ENCODE measurements at regions not wholly inside any gene's neighbourhood (a gene's known extent, or its start where the extent isn't known, plus 50 kb on each side); places are given as distances from the start of the nearest gene placed in this dataset.

GRCh38 chr10:29084681-29085307, 204.1 kb upstream of the LYZL1 start:
- Mint-ChIP-seq H3K9me3 (ENCODE audit: insufficient read depth) (no peaks in the 10 kb centered on the region), H3K4me3 (no peak overlapping the region), H3K4me1 (ENCODE audit: low read depth) (no peaks in the 10 kb centered on the region), H3K36me3 (ENCODE audit: low read depth) (no peaks in the 10 kb centered on the region), H3K27me3 (ENCODE audit: low read depth) (no peaks in the 10 kb centered on the region), H3K27ac (no peak overlapping the region)
- DNase-seq = no peak
- POLR2A ChIA-PET = no interaction called here
- ATAC-seq = no peak
- CTCF ChIA-PET = no interaction called here

- H3K36me3 Mint-ChIP-seq (ENCODE audit: low read depth) = no peaks in the 10 kb centered on the region
- H3K4me3 Mint-ChIP-seq = no peak overlapping the region
- ChIA-PET CTCF (no interaction called here), POLR2A (no interaction called here)
- no peak for ATAC-seq
- H3K27me3 Mint-ChIP-seq (ENCODE audit: low read depth) = no peaks in the 10 kb centered on the region
- DNase-seq = no peak
- H3K9me3 Mint-ChIP-seq (ENCODE audit: insufficient read depth) = no peaks in the 10 kb centered on the region
- no peaks in the 10 kb centered on the region for H3K4me1 Mint-ChIP-seq (ENCODE audit: low read depth)
- H3K27ac Mint-ChIP-seq = no peak overlapping the region
Observed at GRCh38 chr10:29089091-29089490, 199.8 kb upstream of the LYZL1 start.

GRCh38 chr10:29096303-29096824, 192.5 kb upstream of the LYZL1 start:
- ChIA-PET CTCF (no interaction called here), POLR2A (no interaction called here)
- Mint-ChIP-seq H3K27ac (no peak overlapping the region), H3K27me3 (ENCODE audit: low read depth) (no peaks in the 10 kb centered on the region), H3K4me1 (ENCODE audit: low read depth) (no peaks in the 10 kb centered on the region), H3K9me3 (ENCODE audit: insufficient read depth) (no peaks in the 10 kb centered on the region), H3K4me3 (no peak overlapping the region), H3K36me3 (ENCODE audit: low read depth) (no peaks in the 10 kb centered on the region)
- DNase-seq = no peak
- ATAC-seq = no peak

GRCh38 chr10:29098423-29098822, 190.4 kb upstream of the LYZL1 start:
- DNase-seq (no peak), ATAC-seq (no peak)
- Mint-ChIP-seq H3K4me1 (ENCODE audit: low read depth) (no peaks in the 10 kb centered on the region), H3K27me3 (ENCODE audit: low read depth) (peaks cover 3% of the 10 kb centered on the region), H3K27ac (no peak overlapping the region), H3K4me3 (no peak overlapping the region), H3K36me3 (ENCODE audit: low read depth) (no peaks in the 10 kb centered on the region), H3K9me3 (ENCODE audit: insufficient read depth) (no peaks in the 10 kb centered on the region)
- ChIA-PET POLR2A (no interaction called here), CTCF (no interaction called here)

- POLR2A ChIA-PET = no interaction called here
- DNase-seq (no peak), ATAC-seq (no peak)
- CTCF ChIA-PET = no interaction called here
- no peaks in the 10 kb centered on the region for H3K4me1 Mint-ChIP-seq (ENCODE audit: low read depth)
- H3K27me3 Mint-ChIP-seq (ENCODE audit: low read depth) = peaks cover 3% of the 10 kb centered on the region
- H3K4me3 Mint-ChIP-seq = no peak overlapping the region
- H3K9me3 Mint-ChIP-seq (ENCODE audit: insufficient read depth) = no peaks in the 10 kb centered on the region
- no peaks in the 10 kb centered on the region for H3K36me3 Mint-ChIP-seq (ENCODE audit: low read depth)
- H3K27ac Mint-ChIP-seq = no peak overlapping the region
Observed at GRCh38 chr10:29099001-29099400, 189.9 kb upstream of the LYZL1 start.

GRCh38 chr10:29099415-29099814, 189.5 kb upstream of the LYZL1 start:
- ChIA-PET POLR2A (no interaction called here), CTCF (no interaction called here)
- DNase-seq (no peak), ATAC-seq (no peak)
- Mint-ChIP-seq H3K36me3 (ENCODE audit: low read depth) (no peaks in the 10 kb centered on the region), H3K4me3 (no peak overlapping the region), H3K27ac (no peak overlapping the region), H3K9me3 (ENCODE audit: insufficient read depth) (no peaks in the 10 kb centered on the region), H3K4me1 (ENCODE audit: low read depth) (no peaks in the 10 kb centered on the region), H3K27me3 (ENCODE audit: low read depth) (peaks cover 3% of the 10 kb centered on the region)

GRCh38 chr10:29100505-29100904, 188.4 kb upstream of the LYZL1 start:
- Mint-ChIP-seq H3K4me3 (no peak overlapping the region), H3K9me3 (ENCODE audit: insufficient read depth) (no peaks in the 10 kb centered on the region), H3K27me3 (ENCODE audit: low read depth) (peaks cover 3% of the 10 kb centered on the region), H3K4me1 (ENCODE audit: low read depth) (no peaks in the 10 kb centered on the region), H3K36me3 (ENCODE audit: low read depth) (no peaks in the 10 kb centered on the region), H3K27ac (no peak overlapping the region)
- ChIA-PET CTCF (no interaction called here), POLR2A (no interaction called here)
- ATAC-seq (no peak), DNase-seq (no peak)

- H3K27me3 Mint-ChIP-seq (ENCODE audit: low read depth) = peaks cover 3% of the 10 kb centered on the region
- no peaks in the 10 kb centered on the region for H3K9me3 Mint-ChIP-seq (ENCODE audit: insufficient read depth)
- no peak for DNase-seq
- no peaks in the 10 kb centered on the region for H3K36me3 Mint-ChIP-seq (ENCODE audit: low read depth)
- no peak overlapping the region for H3K27ac Mint-ChIP-seq
- POLR2A ChIA-PET = no interaction called here
- H3K4me1 Mint-ChIP-seq (ENCODE audit: low read depth) = peaks cover 5% of the 10 kb centered on the region
- no peak for ATAC-seq
- CTCF ChIA-PET = no interaction called here
- H3K4me3 Mint-ChIP-seq = no peak overlapping the region
Observed at GRCh38 chr10:29102233-29102632, 186.6 kb upstream of the LYZL1 start.

GRCh38 chr10:29102636-29103035, 186.2 kb upstream of the LYZL1 start:
- CTCF ChIA-PET = no interaction called here
- peaks cover 5% of the 10 kb centered on the region for H3K4me1 Mint-ChIP-seq (ENCODE audit: low read depth)
- no peak for DNase-seq
- H3K9me3 Mint-ChIP-seq (ENCODE audit: insufficient read depth) = no peaks in the 10 kb centered on the region
- no peak overlapping the region for H3K27ac Mint-ChIP-seq
- no peak for ATAC-seq
- peaks cover 3% of the 10 kb centered on the region for H3K27me3 Mint-ChIP-seq (ENCODE audit: low read depth)
- no peak overlapping the region for H3K4me3 Mint-ChIP-seq
- POLR2A ChIA-PET = no interaction called here
- no peaks in the 10 kb centered on the region for H3K36me3 Mint-ChIP-seq (ENCODE audit: low read depth)

GRCh38 chr10:29104661-29105399, 184.0 kb upstream of the LYZL1 start:
- Mint-ChIP-seq H3K4me3 (no peak overlapping the region), H3K4me1 (ENCODE audit: low read depth) (peaks cover 5% of the 10 kb centered on the region), H3K36me3 (ENCODE audit: low read depth) (no peaks in the 10 kb centered on the region), H3K27ac (no peak overlapping the region), H3K27me3 (ENCODE audit: low read depth) (peaks cover 5% of the 10 kb centered on the region), H3K9me3 (ENCODE audit: insufficient read depth) (no peaks in the 10 kb centered on the region)
- ATAC-seq = no peak
- ChIA-PET CTCF (no interaction called here), POLR2A (no interaction called here)
- no peak for DNase-seq

GRCh38 chr10:29105516-29106215, 183.2 kb upstream of the LYZL1 start:
- DNase-seq (no peak), ATAC-seq (no peak)
- Mint-ChIP-seq H3K4me1 (ENCODE audit: low read depth) (peaks cover 5% of the 10 kb centered on the region), H3K27ac (no peak overlapping the region), H3K27me3 (ENCODE audit: low read depth) (peaks cover 5% of the 10 kb centered on the region), H3K36me3 (ENCODE audit: low read depth) (no peaks in the 10 kb centered on the region), H3K9me3 (ENCODE audit: insufficient read depth) (no peaks in the 10 kb centered on the region), H3K4me3 (no peak overlapping the region)
- ChIA-PET CTCF (no interaction called here), POLR2A (no interaction called here)

- no peaks in the 10 kb centered on the region for H3K36me3 Mint-ChIP-seq (ENCODE audit: low read depth)
- no peaks in the 10 kb centered on the region for H3K9me3 Mint-ChIP-seq (ENCODE audit: insufficient read depth)
- CTCF ChIA-PET = no interaction called here
- POLR2A ChIA-PET = no interaction called here
- peaks cover 5% of the 10 kb centered on the region for H3K4me1 Mint-ChIP-seq (ENCODE audit: low read depth)
- no peak overlapping the region for H3K4me3 Mint-ChIP-seq
- DNase-seq (no peak), ATAC-seq (peak; percentile 44)
- no peak overlapping the region for H3K27ac Mint-ChIP-seq
- peaks cover 5% of the 10 kb centered on the region for H3K27me3 Mint-ChIP-seq (ENCODE audit: low read depth)
Observed at GRCh38 chr10:29106287-29106686, 182.6 kb upstream of the LYZL1 start.

Measured in activated CD8-positive, alpha-beta T cell treated with anti-CD3 and anti-CD28 coated beads, Interleukin-2, amount 10 ng/mL, durations not matched to agents 7 days and 5 days (primary cell).